H1 (cell line): ENCODE measurements at regions not wholly inside any gene's neighbourhood (a gene's known extent, or its start where the extent isn't known, plus 50 kb on each side); places are given as distances from the start of the nearest gene placed in this dataset.

Experiments
- CTCF ChIA-PET: fragments of 300-600 bp; sonication (Branson Sonifier 250); formaldehyde crosslinking; loops from one replicate; lab custom pipeline; 2021; ENCODE audit not compliant: partially characterized antibody; lab: Charles Lee
- POLR2A ChIA-PET: fragments of 300-600 bp; sonication (Branson Sonifier 250); formaldehyde crosslinking; loops from one replicate; lab custom pipeline; 2021; ENCODE audit warnings: inconsistent platforms; ENCODE audit not compliant: partially characterized antibody; lab: Charles Lee
- DNase-seq, 2 experiments: peaks; one replicate each; pipeline versions ENCODE4 v3.0.0 to v3.0.0-alpha.2; 2010 to 2022; ENCODE audit warnings: low spot score in 2 of 2, low read depth in 1 of 2, mixed read lengths in 1 of 2
- FAIRE-seq: peaks from 2 replicates; lab custom pipeline; 2011; peaks lifted over from hg19 to GRCh38; lab: Jason Lieb, UNC
- H2AFZ ChIP-seq: 2 replicates; pipeline ENCODE4 v1.8.1; 2012; ENCODE audit warnings: low read length, inconsistent platforms
- H2AK5ac ChIP-seq: 2 replicates; pipeline ENCODE4 v1.6.1; 2013; ENCODE audit warnings: low read depth, low read length
- H2BK120ac ChIP-seq: replicated peaks from 2 replicates; pipeline ENCODE3; 2013; ENCODE audit warnings: low read depth, low read length, inconsistent platforms
- H2BK12ac ChIP-seq: 2 replicates; pipeline ENCODE4 v1.6.1; 2013; ENCODE audit warnings: low read depth, low read length
- H2BK15ac ChIP-seq: 2 replicates; pipeline ENCODE4 v1.6.1; 2013; ENCODE audit warnings: low read length
- H2BK20ac ChIP-seq: 2 replicates; pipeline ENCODE4 v1.6.1; 2013; ENCODE audit warnings: low read length
- H2BK5ac ChIP-seq: 2 replicates; pipeline ENCODE4 v1.6.1; 2013; ENCODE audit warnings: low read depth, low read length
- H3K14ac ChIP-seq: 2 replicates; pipeline ENCODE4 v1.6.1; 2013; ENCODE audit warnings: inconsistent platforms; ENCODE audit not compliant: insufficient read length
- H3K18ac ChIP-seq: 2 replicates; pipeline ENCODE4 v1.6.1; 2013; ENCODE audit warnings: low read length; ENCODE audit errors: extremely low read depth
- H3K23ac ChIP-seq: 2 replicates; pipeline ENCODE4 v1.6.1; 2013; ENCODE audit warnings: inconsistent platforms; ENCODE audit not compliant: insufficient read length
- H3K23me2 ChIP-seq: 2 replicates; pipeline ENCODE4 v1.6.1; 2013; ENCODE audit warnings: low read depth, low read length
- H3K27ac ChIP-seq: 2 replicates; pipeline ENCODE4 v1.6.1; 2011; ENCODE audit warnings: low read depth, low read length, inconsistent platforms
- H3K27me3 ChIP-seq, 4 experiments: replicated peaks in 1 of 4; 1 replicate in 1 of 4; 2 replicates in 3 of 4; pipeline versions ENCODE4 v1.6.1 to v1.8.1; 2011 to 2013; ENCODE audit warnings: low read length in 3 of 4, mild to moderate bottlenecking in 3 of 4, inconsistent platforms in 2 of 4, mixed read lengths in 2 of 4, moderate library complexity in 1 of 4; ENCODE audit not compliant: control insufficient read depth in 3 of 4, insufficient read depth in 3 of 4; ENCODE audit errors: extremely low read depth in 1 of 4
- H3K36me3 ChIP-seq, 4 experiments: 2 replicates each; pipeline versions ENCODE4 v1.6.1 to v1.8.1; 2011 to 2013; ENCODE audit warnings: mild to moderate bottlenecking in 4 of 4, low read length in 3 of 4, moderate library complexity in 2 of 4, control low read depth in 1 of 4, inconsistent platforms in 1 of 4; ENCODE audit not compliant: insufficient read depth in 4 of 4, control insufficient read depth in 2 of 4
- H3K4ac ChIP-seq: replicated peaks from 2 replicates; pipeline ENCODE3; 2013; ENCODE audit warnings: low read length, low read depth, mixed read lengths, inconsistent platforms; ENCODE audit not compliant: insufficient read length
- H3K4me1 ChIP-seq, 4 experiments: replicated peaks in 1 of 4; 1 replicate in 1 of 4; 2 replicates in 3 of 4; pipeline versions ENCODE4 v1.6.1 to v1.8.1; 2011 to 2013; ENCODE audit warnings: low read length in 3 of 4, inconsistent platforms in 2 of 4, mixed read lengths in 1 of 4; ENCODE audit not compliant: insufficient read depth in 4 of 4, control insufficient read depth in 3 of 4
- H3K4me2 ChIP-seq, 2 experiments: 2 replicates each; pipeline versions ENCODE4 v1.6.1 to v1.8.1; 2011 to 2013; ENCODE audit warnings: low read depth in 2 of 2, low read length in 2 of 2, control low read depth in 1 of 2, inconsistent platforms in 1 of 2, mild to moderate bottlenecking in 1 of 2; ENCODE audit not compliant: insufficient read depth in 1 of 2
- H3K4me3 ChIP-seq, 4 experiments: fragments of 200-600, 300-600 bp in 1 of 4; sonication (generic), shearing (Covaris generic), sonication (Bioruptor Twin) in 1 of 4; 2 replicates each; pipeline versions ENCODE4 v1.5.1 to v1.8.1; 2011 to 2016; ENCODE audit warnings: low read length in 4 of 4, low read depth in 3 of 4, control low read depth in 2 of 4, inconsistent platforms in 2 of 4, mild to moderate bottlenecking in 2 of 4, mixed read lengths in 1 of 4, moderate library complexity in 1 of 4; ENCODE audit not compliant: insufficient read depth in 2 of 4; ENCODE audit errors: extremely low read depth in 1 of 4
- H3K56ac ChIP-seq: replicated peaks from 2 replicates; pipeline ENCODE3; 2013; ENCODE audit warnings: low read depth, mild to moderate bottlenecking, mixed read lengths, low read length, inconsistent platforms; ENCODE audit not compliant: insufficient read length
- H3K79me1 ChIP-seq: 2 replicates; pipeline ENCODE4 v1.6.1; 2013; ENCODE audit warnings: low read depth, low read length, control low read depth
- H3K79me2 ChIP-seq, 2 experiments: 2 replicates each; pipeline versions ENCODE4 v1.6.1 to v1.8.1; 2012 to 2013; ENCODE audit warnings: low read length in 2 of 2, mild to moderate bottlenecking in 2 of 2, inconsistent platforms in 1 of 2; ENCODE audit not compliant: insufficient read depth in 2 of 2, control insufficient read depth in 1 of 2
- H3K9ac ChIP-seq, 4 experiments: replicated peaks in 1 of 4; 1 replicate in 1 of 4; 2 replicates in 3 of 4; pipeline versions ENCODE4 v1.6.1 to v1.8.1; 2011 to 2013; ENCODE audit warnings: low read depth in 3 of 4, low read length in 3 of 4, control low read depth in 2 of 4, mild to moderate bottlenecking in 2 of 4, moderate library complexity in 2 of 4, inconsistent platforms in 1 of 4; ENCODE audit errors: extremely low read depth in 1 of 4
- H3K9me3 ChIP-seq, 2 experiments: 2 replicates each; pipeline versions ENCODE4 v1.6.1 to v1.8.1; 2012 to 2013; ENCODE audit warnings: mild to moderate bottlenecking in 2 of 2, moderate library complexity in 2 of 2, control low read depth in 1 of 2, inconsistent platforms in 1 of 2, low read depth in 1 of 2, low read length in 1 of 2, mixed read lengths in 1 of 2; ENCODE audit not compliant: insufficient read depth in 2 of 2
- H4K20me1 ChIP-seq, 2 experiments: replicated peaks in 1 of 2; 2 replicates each; pipeline versions ENCODE3 to v1.8.1; 2011 to 2013; ENCODE audit warnings: inconsistent platforms in 2 of 2, low read length in 2 of 2, mild to moderate bottlenecking in 1 of 2; ENCODE audit not compliant: insufficient read depth in 2 of 2, control insufficient read depth in 1 of 2
- H4K5ac ChIP-seq: 2 replicates; pipeline ENCODE4 v1.6.1; 2013; ENCODE audit warnings: low read length, low read depth, mixed read lengths, inconsistent platforms; ENCODE audit not compliant: insufficient read length
- H4K8ac ChIP-seq: 2 replicates; pipeline ENCODE4 v1.8.0; 2013; ENCODE audit warnings: mild to moderate bottlenecking, moderate library complexity, low read length, inconsistent platforms; ENCODE audit not compliant: insufficient read depth; ENCODE audit errors: extremely low read depth
- H4K91ac ChIP-seq: replicated peaks from 2 replicates; pipeline ENCODE3; 2013; ENCODE audit warnings: low read length, mixed read lengths, inconsistent platforms; ENCODE audit not compliant: insufficient read length
- BCL11A ChIP-seq, 2 experiments: IDR thresholded peaks; one replicate each; pipeline ENCODE4 v1.6.1; 2011; ENCODE audit warnings: low read depth in 2 of 2, low read length in 2 of 2, mild to moderate bottlenecking in 2 of 2
- CBX5 ChIP-seq: fragments of 300-800, 300-1000 bp; sonication (generic); IDR thresholded peaks from 2 replicates; pipeline ENCODE4 v1.7.1; 2016; ENCODE audit warnings: antibody characterized with exemption, low read length, low read depth
- CBX8 ChIP-seq: fragments of 300-800, 300-1000 bp; sonication (generic); IDR thresholded peaks from 2 replicates; pipeline ENCODE4 v1.7.1; 2016; ENCODE audit warnings: low read depth, low read length, borderline replicate concordance
- PHF8 ChIP-seq: fragments of 200-600 bp; sonication (generic); conservative IDR thresholded peaks from 2 replicates; pipeline ENCODE4 v1.7.1; 2012; ENCODE audit warnings: low read depth, mild to moderate bottlenecking, inconsistent platforms, low read length, moderate library complexity
- RBBP5 ChIP-seq: IDR thresholded peaks from 2 replicates; pipeline ENCODE4 v1.7.1; 2012; ENCODE audit warnings: low read depth, mild to moderate bottlenecking, inconsistent platforms, low read length, moderate library complexity, borderline replicate concordance
- SIN3A ChIP-seq, 2 experiments: IDR thresholded peaks in 1 of 2; conservative IDR thresholded peaks in 1 of 2; 2 replicates each; pipeline ENCODE4 v1.6.1; 2011 to 2012; ENCODE audit warnings: low read length in 2 of 2, improper control_type of control experiment in 1 of 2, low read depth in 1 of 2, mild to moderate bottlenecking in 1 of 2
- TAF1 ChIP-seq: IDR thresholded peaks from 2 replicates; pipeline ENCODE4 v1.6.1; 2011; ENCODE audit warnings: mild to moderate bottlenecking, low read depth, low read length
- WGBS, 2 experiments: shearing (Covaris generic) in 1 of 2; methylation state at CpG; one replicate each; pipeline versions ENCODE4 v1.1.6 to v1.1.7; 2013 to 2015; ENCODE audit warnings: low lambda C conversion rate in 2 of 2, mixed read lengths in 2 of 2, inconsistent platforms in 1 of 2, low coverage in 1 of 2, missing lambda C conversion rate in 1 of 2; ENCODE audit not compliant: insufficient replicate concordance in 2 of 2, insufficient coverage in 1 of 2, insufficient read length in 1 of 2; ENCODE audit errors: extremely low coverage in 1 of 2, missing lambda C conversion rate in 1 of 2; 5-methylcytosine and 5-hydroxymethylcytosine counted together
- TF ChIP-seq, protein P1 (sequence below): IDR thresholded peaks from 2 replicates; pipeline ENCODE4 v1.6.1; 2012; ENCODE audit warnings: inconsistent platforms
- TF ChIP-seq, protein P2 (sequence below): IDR thresholded peaks from 2 replicates; pipeline ENCODE4 v1.6.1; 2012; ENCODE audit warnings: inconsistent platforms

DNA sequence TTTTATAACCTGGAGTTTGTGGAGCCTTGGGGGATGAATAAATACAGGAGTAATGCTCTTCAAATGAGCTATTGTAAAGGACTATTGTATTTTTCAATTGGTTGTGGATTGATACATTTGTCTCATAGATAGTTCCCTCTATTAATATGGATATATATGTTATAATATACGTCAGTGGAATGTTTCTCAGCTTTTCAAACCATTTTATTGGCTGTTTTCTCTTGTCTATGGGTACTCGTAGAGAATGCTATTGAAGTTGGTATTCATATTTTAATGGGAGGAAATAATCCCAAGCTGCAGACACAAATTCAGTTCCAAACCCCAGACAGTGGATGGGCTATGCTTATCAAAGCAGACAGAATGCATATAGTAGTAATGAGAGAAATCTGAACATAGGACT, 181.8 kb upstream of the DAB2 start:
- H3K23ac ChIP-seq: no peak overlapping the region
- no peak overlapping the region for H2AK5ac ChIP-seq
- no peak overlapping the region for H2BK12ac ChIP-seq
- no peak overlapping the region for H2BK15ac ChIP-seq
- no peaks in the 10 kb centered on the region for H3K79me2 ChIP-seq
- H3K4me1 ChIP-seq: no peaks in the 10 kb centered on the region
- 92% methylated on average over 2 of the region's 2 CpGs; no CpG with 5 or more reads in 1 of the 2 experiments for WGBS, 2 experiments
- ChIA-PET POLR2A (no interaction called here), CTCF (interaction anchor here (0.6 kb wide), 1 partner anchor 1078 kb away, joined by 3 read pairs; no protein-coding TSS in a partner anchor)
- H3K23me2 ChIP-seq: no peaks in the 10 kb centered on the region
- H3K4ac ChIP-seq: no peak overlapping the region
- DNase-seq: no peak
- no peaks in the 10 kb centered on the region for H3K27me3 ChIP-seq
- H4K8ac ChIP-seq: no peak overlapping the region
- no peak overlapping the region for H3K56ac ChIP-seq
- no peak overlapping the region for H3K4me3 ChIP-seq
- H3K27ac ChIP-seq: no peak overlapping the region
- no peak overlapping the region for H4K5ac ChIP-seq
- no peaks in the 10 kb centered on the region for H4K20me1 ChIP-seq
- no peaks in the 10 kb centered on the region for H3K9me3 ChIP-seq
- TF ChIP-seq CBX8 (no peak), SIN3A (conservative IDR thresholded peaks at IDR 0.05 in 1 of 2, IDR thresholded peaks at IDR 0.05 in 1 of 2; ENCODE audit: low read depth in 1 of 2, low read length in 2 of 2) (no peak), CBX5 (no peak), RBBP5 (no peak), BCL11A (IDR thresholded peaks at IDR 0.05; ENCODE audit: low read depth in 2 of 2, low read length in 2 of 2) (no peak), PHF8 (no peak), TAF1 (no peak)
- TF ChIP-seq, protein P1, sequence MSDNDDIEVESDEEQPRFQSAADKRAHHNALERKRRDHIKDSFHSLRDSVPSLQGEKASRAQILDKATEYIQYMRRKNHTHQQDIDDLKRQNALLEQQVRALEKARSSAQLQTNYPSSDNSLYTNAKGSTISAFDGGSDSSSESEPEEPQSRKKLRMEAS: no peak
- TF ChIP-seq, protein P2, sequence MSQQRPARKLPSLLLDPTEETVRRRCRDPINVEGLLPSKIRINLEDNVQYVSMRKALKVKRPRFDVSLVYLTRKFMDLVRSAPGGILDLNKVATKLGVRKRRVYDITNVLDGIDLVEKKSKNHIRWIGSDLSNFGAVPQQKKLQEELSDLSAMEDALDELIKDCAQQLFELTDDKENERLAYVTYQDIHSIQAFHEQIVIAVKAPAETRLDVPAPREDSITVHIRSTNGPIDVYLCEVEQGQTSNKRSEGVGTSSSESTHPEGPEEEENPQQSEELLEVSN: no peak
- H3K79me1 ChIP-seq: no peaks in the 10 kb centered on the region
- no peak overlapping the region for H3K4me2 ChIP-seq
- H2BK5ac ChIP-seq: no peak overlapping the region
- H3K18ac ChIP-seq: no peak overlapping the region
- H2BK120ac ChIP-seq: no peak overlapping the region
- H3K36me3 ChIP-seq: no peaks in the 10 kb centered on the region
- H4K91ac ChIP-seq: no peak overlapping the region
- FAIRE-seq: no peak
- no peak overlapping the region for H2AFZ ChIP-seq
- no peak overlapping the region for H3K14ac ChIP-seq
- H2BK20ac ChIP-seq: no peak overlapping the region
- H3K9ac ChIP-seq: no peak overlapping the region
